ENCODE measurements at regions not wholly inside any gene's neighbourhood (a gene's known extent, or its start where the extent isn't known, plus 50 kb on each side); places are given as distances from the start of the nearest gene placed in this dataset.

- Mint-ChIP-seq H3K9me3 (no peaks in the 10 kb centered on the region), H3K27me3 (ENCODE audit: insufficient read depth, low read depth) (no peaks in the 10 kb centered on the region), H3K4me3 (no peak overlapping the region), H3K36me3 (no peaks in the 10 kb centered on the region), H3K4me1 (no peaks in the 10 kb centered on the region), H3K27ac (no peak overlapping the region)
- Histone ChIP-seq H3K27ac (no peak overlapping the region), H3F3A (ENCODE audit: low read depth) (no peaks in the 10 kb centered on the region), H3K79me2 (ENCODE audit: low read depth) (no peaks in the 10 kb centered on the region), H3K27me3 (no peaks in the 10 kb centered on the region), H4K20me1 (ENCODE audit: low read depth) (no peaks in the 10 kb centered on the region), H3K4me3 (no peak overlapping the region), H3K4me1 (no peaks in the 10 kb centered on the region), H3K36me3 (no peaks in the 10 kb centered on the region), H2AFZ (replicated peaks) (no peak overlapping the region), H3K4me2 (no peak overlapping the region), H3K9me3 (ENCODE audit: low read depth) (no peaks in the 10 kb centered on the region), H3K9ac (no peak overlapping the region)
- DNase-seq (ENCODE audit: low spot score): no peak
- TF ChIP-seq EZH2phosphoT487 (IDR thresholded peaks at IDR 0.05) (no peak), CTCF (IDR thresholded peaks at IDR 0.05) (no peak), EZH2 (IDR thresholded peaks at IDR 0.05) (no peak)
These were observed 97.6 kb upstream of the ARSJ start for GRCh38 chr4:114076899-114077570.

- no peaks in the 10 kb centered on the region for H3K9me3 Mint-ChIP-seq
These were observed 98.2 kb upstream of the ARSJ start for GRCh38 chr4:114077610-114078009.

GRCh38 chr4:114078636-114079035 lies 99.2 kb upstream of the ARSJ start:
- H3K4me3 Mint-ChIP-seq: no peak overlapping the region

More at GRCh38 chr4:114077610-114078009, 98.2 kb upstream of the ARSJ start:
- H3K9me3 ChIP-seq (ENCODE audit: low read depth): no peaks in the 10 kb centered on the region
- DNase-seq (ENCODE audit: low spot score): no peak
- H3K36me3 ChIP-seq: no peaks in the 10 kb centered on the region
- no peak overlapping the region for H3K9ac ChIP-seq
- no peak overlapping the region for H2AFZ ChIP-seq (replicated peaks)
- H3K27me3 ChIP-seq: no peaks in the 10 kb centered on the region
- no peaks in the 10 kb centered on the region for H3K79me2 ChIP-seq (ENCODE audit: low read depth)
- no peak overlapping the region for H3K4me2 ChIP-seq
- Mint-ChIP-seq H3K27me3 (ENCODE audit: insufficient read depth, low read depth) (no peaks in the 10 kb centered on the region), H3K4me1 (no peaks in the 10 kb centered on the region), H3K4me3 (no peak overlapping the region), H3K27ac (no peak overlapping the region), H3K36me3 (no peaks in the 10 kb centered on the region)
- H3K27ac ChIP-seq: no peak overlapping the region
- H3K4me1 ChIP-seq: no peaks in the 10 kb centered on the region
- no peaks in the 10 kb centered on the region for H4K20me1 ChIP-seq (ENCODE audit: low read depth)
- no peaks in the 10 kb centered on the region for H3F3A ChIP-seq (ENCODE audit: low read depth)
- H3K4me3 ChIP-seq: no peak overlapping the region
- TF ChIP-seq CTCF (IDR thresholded peaks at IDR 0.05) (no peak), EZH2phosphoT487 (IDR thresholded peaks at IDR 0.05) (no peak), EZH2 (IDR thresholded peaks at IDR 0.05) (no peak)

More at GRCh38 chr4:114078636-114079035, 99.2 kb upstream of the ARSJ start:
- Mint-ChIP-seq H3K9me3 (no peaks in the 10 kb centered on the region), H3K27me3 (ENCODE audit: insufficient read depth, low read depth) (no peaks in the 10 kb centered on the region), H3K4me1 (no peaks in the 10 kb centered on the region), H3K36me3 (no peaks in the 10 kb centered on the region), H3K27ac (no peak overlapping the region)
- Histone ChIP-seq H3K4me3 (no peak overlapping the region), H3K27ac (no peak overlapping the region), H3K9me3 (ENCODE audit: low read depth) (no peaks in the 10 kb centered on the region), H3K4me2 (no peak overlapping the region), H4K20me1 (ENCODE audit: low read depth) (no peaks in the 10 kb centered on the region), H3K4me1 (no peaks in the 10 kb centered on the region), H3F3A (ENCODE audit: low read depth) (no peaks in the 10 kb centered on the region), H3K27me3 (no peaks in the 10 kb centered on the region), H3K9ac (no peak overlapping the region), H2AFZ (replicated peaks) (no peak overlapping the region), H3K79me2 (ENCODE audit: low read depth) (no peaks in the 10 kb centered on the region), H3K36me3 (no peaks in the 10 kb centered on the region)
- TF ChIP-seq EZH2 (IDR thresholded peaks at IDR 0.05) (no peak), CTCF (IDR thresholded peaks at IDR 0.05) (no peak), EZH2phosphoT487 (IDR thresholded peaks at IDR 0.05) (no peak)
- no peak for DNase-seq (ENCODE audit: low spot score)
